ENCODE measurements at regions not wholly inside any gene's neighbourhood (a gene's known extent, or its start where the extent isn't known, plus 50 kb on each side); places are given as distances from the start of the nearest gene placed in this dataset.

GRCh38 chr11:115699326-115699725 is 195.1 kb upstream of the CADM1 start:
- 83% methylated on average over 3 of the region's 5 CpGs for WGBS (ENCODE audit: insufficient coverage)

GRCh38 chr11:115698243-115698642 is 194.0 kb upstream of the CADM1 start:
- Histone ChIP-seq H3K27ac (ENCODE audit: low read length) (no peak overlapping the region), H3K27me3 (ENCODE audit: control insufficient read depth, insufficient read depth, low read length) (no peaks in the 10 kb centered on the region), H3K4me3 (ENCODE audit: low read length) (no peak overlapping the region), H3K36me3 (ENCODE audit: control insufficient read depth, insufficient read depth, low read length) (no peaks in the 10 kb centered on the region), H3K4me1 (ENCODE audit: control insufficient read depth, insufficient read depth, low read length) (peaks cover 45% of the 10 kb centered on the region), H3K9me3 (replicated peaks; ENCODE audit: control insufficient read depth, low read depth, low read length) (no peaks in the 10 kb centered on the region)
- WGBS (ENCODE audit: insufficient coverage), result no CpG with 5 or more reads among the region's 4 CpGs
- DNase-seq, result no peak

More at GRCh38 chr11:115699326-115699725, 195.1 kb upstream of the CADM1 start:
- Histone ChIP-seq H3K27ac (ENCODE audit: low read length) (peak overlapping the region; percentile 8), H3K9me3 (replicated peaks; ENCODE audit: control insufficient read depth, low read depth, low read length) (peaks cover under 1% of the 10 kb centered on the region), H3K36me3 (ENCODE audit: control insufficient read depth, insufficient read depth, low read length) (no peaks in the 10 kb centered on the region), H3K4me3 (ENCODE audit: low read length) (no peak overlapping the region), H3K27me3 (ENCODE audit: control insufficient read depth, insufficient read depth, low read length) (no peaks in the 10 kb centered on the region), H3K4me1 (ENCODE audit: control insufficient read depth, insufficient read depth, low read length) (peaks cover 45% of the 10 kb centered on the region)
- no peak for DNase-seq

- peak; percentile 76 for DNase-seq
- peak overlapping the region; percentile 52 for H3K27ac ChIP-seq (ENCODE audit: low read length)
- H3K27me3 ChIP-seq (ENCODE audit: control insufficient read depth, insufficient read depth, low read length), result peaks cover 2% of the 10 kb centered on the region
- H3K4me1 ChIP-seq (ENCODE audit: control insufficient read depth, insufficient read depth, low read length), result peaks cover 44% of the 10 kb centered on the region
- no peaks in the 10 kb centered on the region for H3K9me3 ChIP-seq (replicated peaks; ENCODE audit: control insufficient read depth, low read depth, low read length)
- WGBS (ENCODE audit: insufficient coverage), result 28% methylated on average over 2 of the region's 4 CpGs
- H3K4me3 ChIP-seq (ENCODE audit: low read length), result no peak overlapping the region
- no peaks in the 10 kb centered on the region for H3K36me3 ChIP-seq (ENCODE audit: control insufficient read depth, insufficient read depth, low read length)
These were observed 192.3 kb upstream of the CADM1 start for GRCh38 chr11:115696563-115696962.

- DNase-seq, result peak; percentile 42
- WGBS (ENCODE audit: insufficient coverage), result 29% methylated on average over 2 of the region's 5 CpGs
- no peak overlapping the region for H3K27ac ChIP-seq (ENCODE audit: low read length)
These were observed 191.6 kb upstream of the CADM1 start for GRCh38 chr11:115695677-115696364.

GRCh38 chr11:115693002-115693401 is 188.8 kb upstream of the CADM1 start:
- peaks cover 25% of the 10 kb centered on the region for H3K27me3 ChIP-seq (ENCODE audit: control insufficient read depth, insufficient read depth, low read length)
- no peaks in the 10 kb centered on the region for H3K36me3 ChIP-seq (ENCODE audit: control insufficient read depth, insufficient read depth, low read length)
- no peak overlapping the region for H3K4me3 ChIP-seq (ENCODE audit: low read length)
- no peak for DNase-seq
- peaks cover 22% of the 10 kb centered on the region for H3K4me1 ChIP-seq (ENCODE audit: control insufficient read depth, insufficient read depth, low read length)
- H3K9me3 ChIP-seq (replicated peaks; ENCODE audit: control insufficient read depth, low read depth, low read length), result no peaks in the 10 kb centered on the region
- H3K27ac ChIP-seq (ENCODE audit: low read length), result no peak overlapping the region
- 88% methylated on average over 1 of the region's 3 CpGs for WGBS (ENCODE audit: insufficient coverage)

More at GRCh38 chr11:115695677-115696364, 191.6 kb upstream of the CADM1 start:
- Histone ChIP-seq H3K9me3 (replicated peaks; ENCODE audit: control insufficient read depth, low read depth, low read length) (no peaks in the 10 kb centered on the region), H3K36me3 (ENCODE audit: control insufficient read depth, insufficient read depth, low read length) (no peaks in the 10 kb centered on the region), H3K4me1 (ENCODE audit: control insufficient read depth, insufficient read depth, low read length) (peaks cover 39% of the 10 kb centered on the region), H3K4me3 (ENCODE audit: low read length) (no peak overlapping the region), H3K27me3 (ENCODE audit: control insufficient read depth, insufficient read depth, low read length) (peaks cover 2% of the 10 kb centered on the region)

- H3K4me3 ChIP-seq (ENCODE audit: low read length), result no peak overlapping the region
- WGBS (ENCODE audit: insufficient coverage), result 100% methylated on average over 1 of the region's 3 CpGs
- DNase-seq, result no peak
- H3K9me3 ChIP-seq (replicated peaks; ENCODE audit: control insufficient read depth, low read depth, low read length), result no peaks in the 10 kb centered on the region
- H3K27ac ChIP-seq (ENCODE audit: low read length), result no peak overlapping the region
- peaks cover 35% of the 10 kb centered on the region for H3K27me3 ChIP-seq (ENCODE audit: control insufficient read depth, insufficient read depth, low read length)
- no peaks in the 10 kb centered on the region for H3K36me3 ChIP-seq (ENCODE audit: control insufficient read depth, insufficient read depth, low read length)
- H3K4me1 ChIP-seq (ENCODE audit: control insufficient read depth, insufficient read depth, low read length), result peaks cover 5% of the 10 kb centered on the region
These were observed 186.8 kb upstream of the CADM1 start for GRCh38 chr11:115691030-115691429.

GRCh38 chr11:115687934-115688333 is 183.7 kb upstream of the CADM1 start:
- WGBS (ENCODE audit: insufficient coverage), result 60% methylated on average over 4 of the region's 5 CpGs
- Histone ChIP-seq H3K27me3 (ENCODE audit: control insufficient read depth, insufficient read depth, low read length) (peaks cover 35% of the 10 kb centered on the region), H3K4me1 (ENCODE audit: control insufficient read depth, insufficient read depth, low read length) (no peaks in the 10 kb centered on the region), H3K27ac (ENCODE audit: low read length) (no peak overlapping the region), H3K36me3 (ENCODE audit: control insufficient read depth, insufficient read depth, low read length) (no peaks in the 10 kb centered on the region), H3K4me3 (ENCODE audit: low read length) (no peak overlapping the region), H3K9me3 (replicated peaks; ENCODE audit: control insufficient read depth, low read depth, low read length) (peaks cover 4% of the 10 kb centered on the region)
- no peak for DNase-seq

GRCh38 chr11:115684699-115685098 is 180.5 kb upstream of the CADM1 start:
- peak; percentile 88 for DNase-seq
- Histone ChIP-seq H3K9me3 (replicated peaks; ENCODE audit: control insufficient read depth, low read depth, low read length) (peaks cover 4% of the 10 kb centered on the region), H3K36me3 (ENCODE audit: control insufficient read depth, insufficient read depth, low read length) (no peaks in the 10 kb centered on the region), H3K4me3 (ENCODE audit: low read length) (no peak overlapping the region), H3K27ac (ENCODE audit: low read length) (no peak overlapping the region), H3K27me3 (ENCODE audit: control insufficient read depth, insufficient read depth, low read length) (peaks cover 26% of the 10 kb centered on the region), H3K4me1 (ENCODE audit: control insufficient read depth, insufficient read depth, low read length) (no peaks in the 10 kb centered on the region)
- no CpG with 5 or more reads among the region's 8 CpGs for WGBS (ENCODE audit: insufficient coverage)

GRCh38 chr11:115684135-115684534 is 179.9 kb upstream of the CADM1 start:
- H3K9me3 ChIP-seq (replicated peaks; ENCODE audit: control insufficient read depth, low read depth, low read length), result peaks cover 4% of the 10 kb centered on the region
- H3K36me3 ChIP-seq (ENCODE audit: control insufficient read depth, insufficient read depth, low read length), result no peaks in the 10 kb centered on the region
- H3K4me3 ChIP-seq (ENCODE audit: low read length), result no peak overlapping the region
- DNase-seq, result no peak
- H3K27me3 ChIP-seq (ENCODE audit: control insufficient read depth, insufficient read depth, low read length), result peaks cover 20% of the 10 kb centered on the region
- no peaks in the 10 kb centered on the region for H3K4me1 ChIP-seq (ENCODE audit: control insufficient read depth, insufficient read depth, low read length)
- 94% methylated on average over 2 of the region's 2 CpGs for WGBS (ENCODE audit: insufficient coverage)
- peak overlapping the region; percentile 2 for H3K27ac ChIP-seq (ENCODE audit: low read length)

- no CpG with 5 or more reads among the region's 3 CpGs for WGBS (ENCODE audit: insufficient coverage)
These were observed 178.7 kb upstream of the CADM1 start for GRCh38 chr11:115682888-115683287.

More at GRCh38 chr11:115682888-115683287, 178.7 kb upstream of the CADM1 start:
- no peak for DNase-seq
- Histone ChIP-seq H3K27ac (ENCODE audit: low read length) (no peak overlapping the region), H3K27me3 (ENCODE audit: control insufficient read depth, insufficient read depth, low read length) (peaks cover 9% of the 10 kb centered on the region), H3K4me1 (ENCODE audit: control insufficient read depth, insufficient read depth, low read length) (no peaks in the 10 kb centered on the region), H3K36me3 (ENCODE audit: control insufficient read depth, insufficient read depth, low read length) (no peaks in the 10 kb centered on the region), H3K4me3 (ENCODE audit: low read length) (no peak overlapping the region), H3K9me3 (replicated peaks; ENCODE audit: control insufficient read depth, low read depth, low read length) (peaks cover 4% of the 10 kb centered on the region)

Measured in muscle of leg (tissue), 3 donors.